GM21576 (cell line): ENCODE measurements at regions not wholly inside any gene's neighbourhood (a gene's known extent, or its start where the extent isn't known, plus 50 kb on each side); places are given as distances from the start of the nearest gene placed in this dataset.
A peak's percentile ranks its signal among the peaks of the same experiment; 100 is the strongest.
"Not testable (repeated sequence)": the region's sequence is repeated elsewhere in the genome, so short reads cannot be mapped to it uniquely, and the experiment has no call there.

Experiments used
- ATAC-seq: cut with Tn5 transposase; IDR thresholded peaks from one replicate; pipeline ENCODE4 v1.9.1; 2021; ENCODE audit warnings: mild to moderate bottlenecking, moderate library complexity; ENCODE audit not compliant: unreplicated experiment

- no peak for ATAC-seq
Observed at GRCh38 chrX:7542587-7543380, 300.2 kb upstream of the VCX start.

GRCh38 chrX:7522860-7523259, 320.1 kb upstream of the VCX start:
- no peak for ATAC-seq

- ATAC-seq: no peak
Observed at GRCh38 chrX:7515681-7516413, 327.1 kb upstream of the VCX start.

- no peak for ATAC-seq
Observed at GRCh38 chrX:7514871-7515599, 327.9 kb upstream of the VCX start.

GRCh38 chrX:7512845-7513244, 330.1 kb upstream of the VCX start:
- ATAC-seq: no peak

GRCh38 chrX:7503251-7503650, 339.7 kb upstream of the VCX start:
- no peak for ATAC-seq

GRCh38 chrX:7500386-7500785, 342.6 kb upstream of the VCX start:
- ATAC-seq: no peak

- ATAC-seq: no peak
Observed at GRCh38 chrX:7486505-7486904, 338.6 kb upstream of the PUDP start.

- no peak for ATAC-seq
Observed at GRCh38 chrX:7485061-7485460, 337.1 kb upstream of the PUDP start.

- no peak for ATAC-seq
Observed at GRCh38 chrX:7480721-7481120, 332.8 kb upstream of the PUDP start.

GRCh38 chrX:7462110-7462509, 314.2 kb upstream of the PUDP start:
- no peak for ATAC-seq

GRCh38 chrX:7461051-7461450, 313.1 kb upstream of the PUDP start:
- not testable (repeated sequence) for ATAC-seq

GRCh38 chrX:7447801-7448499, 300.0 kb upstream of the PUDP start:
- no peak for ATAC-seq

- no peak for ATAC-seq
Observed at GRCh38 chrX:7446815-7447214, 298.9 kb upstream of the PUDP start.

- ATAC-seq: peak; percentile 95
Observed at GRCh38 chrX:7444967-7445366, 297.0 kb upstream of the PUDP start.

- no peak for ATAC-seq
Observed at GRCh38 chrX:7441586-7441985, 293.6 kb upstream of the PUDP start.

GRCh38 chrX:7435822-7436221, 287.9 kb upstream of the PUDP start:
- no peak for ATAC-seq

GRCh38 chrX:7432901-7433300, 284.9 kb upstream of the PUDP start:
- no peak for ATAC-seq

GRCh38 chrX:7420717-7421116, 272.8 kb upstream of the PUDP start:
- ATAC-seq: no peak

GRCh38 chrX:7414753-7415152, 266.8 kb upstream of the PUDP start:
- no peak for ATAC-seq

- no peak for ATAC-seq
Observed at GRCh38 chrX:7412840-7413239, 264.9 kb upstream of the PUDP start.
